Vagina (tissue), 2 donors: ENCODE measurements at regions not wholly inside any gene's neighbourhood (a gene's known extent, or its start where the extent isn't known, plus 50 kb on each side); places are given as distances from the start of the nearest gene placed in this dataset.

Experiments used
- DNase-seq, 2 donors: peaks; one replicate each; pipeline ENCODE4 v3.0.0-alpha.2; 2017; ENCODE audit errors: extremely low spot score in 2 of 2
- H3K27ac ChIP-seq: fragments of 200-600 bp; sonication (generic); one replicate; pipeline ENCODE4 v1.5.1; 2019
- H3K27me3 ChIP-seq: fragments of 200-600 bp; sonication (generic); one replicate; pipeline ENCODE4 v1.5.1; 2019
- H3K36me3 ChIP-seq, 2 donors: fragments of 200-600 bp; sonication (generic); one replicate each; pipeline ENCODE4 v1.5.1; 2017 to 2019
- H3K4me1 ChIP-seq: fragments of 200-600 bp; sonication (generic); one replicate; pipeline ENCODE4 v1.5.1; 2019
- H3K4me3 ChIP-seq, 2 donors: fragments of 200-600 bp; sonication (generic); 1 replicate in 1 of 2; 2 replicates in 1 of 2; pipeline ENCODE4 v1.5.1; 2016 to 2019
- H3K9me3 ChIP-seq: fragments of 200-600 bp; sonication (generic); one replicate; pipeline ENCODE4 v1.5.1; 2019
- CTCF ChIP-seq, 3 experiments: fragments of 450-650 bp in 2 of 3; fragments of 200-600 bp in 1 of 3; sonication (generic) in 1 of 3; IDR thresholded peaks; one replicate each; pipeline ENCODE4 v1.5.1; 2017 to 2019; ENCODE audit warnings: antibody characterized with exemption in 3 of 3, mild to moderate bottlenecking in 2 of 3, moderate library complexity in 2 of 3
- POLR2A ChIP-seq, 2 donors: fragments of 450-650 bp; IDR thresholded peaks; one replicate each; pipeline ENCODE4 v1.6.1; 2017; ENCODE audit warnings: antibody characterized with exemption in 2 of 2, mild to moderate bottlenecking in 2 of 2, moderate library complexity in 2 of 2
- intact Hi-C: fragments of 100-400 bp; cut with DNase I; formaldehyde crosslinking; loops from one replicate; pipeline ENCODE4 v1.15.1; 2023

- Histone ChIP-seq H3K4me1 (no peaks in the 10 kb centered on the region), H3K4me3 (no peak overlapping the region), H3K27ac (no peak overlapping the region), H3K36me3 (no peaks in the 10 kb centered on the region), H3K9me3 (no peaks in the 10 kb centered on the region), H3K27me3 (no peaks in the 10 kb centered on the region)
- TF ChIP-seq CTCF (IDR thresholded peaks at IDR 0.05) (no peak), POLR2A (IDR thresholded peaks at IDR 0.05) (no peak)
- DNase-seq = no peak
- intact Hi-C loops = no loop called here
Measured at GRCh38 chrX:54695816-54696487, 102.1 kb downstream of the ITIH6 start.
